Stomach smooth muscle (tissue), 2 donors: ENCODE measurements at regions not wholly inside any gene's neighbourhood (a gene's known extent, or its start where the extent isn't known, plus 50 kb on each side); places are given as distances from the start of the nearest gene placed in this dataset.

ENCODE experiments used
- H3K27ac ChIP-seq: one replicate; pipeline ENCODE4 v1.7.0; 2013; ENCODE audit warnings: mild to moderate bottlenecking, low read length, inconsistent platforms
- H3K27me3 ChIP-seq, 2 donors: one replicate each; pipeline ENCODE4 v1.7.0; 2013; ENCODE audit warnings: low read length in 2 of 2; ENCODE audit not compliant: insufficient read depth in 2 of 2, control insufficient read depth in 1 of 2
- H3K36me3 ChIP-seq, 2 donors: one replicate each; pipeline ENCODE4 v1.7.0; 2013; ENCODE audit warnings: low read length in 2 of 2; ENCODE audit not compliant: control insufficient read depth in 2 of 2, insufficient read depth in 2 of 2
- H3K4me1 ChIP-seq: one replicate; pipeline ENCODE4 v1.7.0; 2013; ENCODE audit warnings: low read length; ENCODE audit not compliant: control insufficient read depth, insufficient read depth
- H3K4me3 ChIP-seq, 2 donors: one replicate each; pipeline ENCODE4 v1.7.0; 2013; ENCODE audit warnings: low read length in 2 of 2
- H3K9ac ChIP-seq, 2 donors: one replicate each; pipeline ENCODE4 v1.7.0; 2013; ENCODE audit warnings: low read length in 2 of 2, mild to moderate bottlenecking in 1 of 2
- H3K9me3 ChIP-seq, 2 donors: one replicate each; pipeline ENCODE4 v1.7.0; 2013; ENCODE audit warnings: low read length in 2 of 2; ENCODE audit not compliant: control insufficient read depth in 2 of 2
- donor health status: healthy.
- donor health status: Pancreatic carcinoma.

GRCh38 chr1:221025956-221026355, 146.7 kb downstream of the HLX start:
- Histone ChIP-seq H3K9ac (no peak overlapping the region), H3K4me3 (no peak overlapping the region), H3K27me3 (no peaks in the 10 kb centered on the region), H3K9me3 (peaks cover 0 to 3% of the 10 kb centered on the region in 2 donors), H3K36me3 (no peaks in the 10 kb centered on the region), H3K4me1 (peaks cover 5% of the 10 kb centered on the region), H3K27ac (no peak overlapping the region)

DNA sequence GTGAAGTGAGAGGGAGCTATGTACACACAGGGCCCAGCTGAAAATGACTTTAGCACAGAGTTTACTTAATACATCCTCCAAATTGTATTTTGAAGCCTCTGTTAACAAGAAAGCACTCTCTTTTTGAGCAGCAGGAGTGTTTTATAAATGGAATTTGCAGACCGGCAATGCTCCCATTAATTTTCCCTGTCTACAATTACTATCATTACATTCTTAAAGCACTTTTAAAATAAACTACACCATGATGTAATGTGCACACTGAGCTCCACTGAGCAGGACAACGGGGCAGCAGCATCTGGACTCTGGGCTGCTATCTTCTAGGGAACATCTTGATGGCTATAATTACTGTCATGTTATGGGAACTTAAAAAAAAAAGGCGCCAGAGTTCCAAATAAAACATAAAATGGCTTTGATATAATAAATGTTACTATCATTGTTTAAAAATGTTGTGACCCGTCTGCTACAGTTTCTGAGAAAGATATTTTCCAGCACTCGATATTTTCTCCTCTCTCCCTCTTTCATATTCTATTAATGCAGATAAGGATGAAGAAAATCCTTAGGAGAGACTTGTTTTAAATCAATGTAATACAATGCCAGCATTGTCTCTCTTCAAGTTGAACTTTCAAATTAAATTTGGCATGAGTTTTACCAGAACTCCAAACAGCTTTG, 150.9 kb downstream of the HLX start:
- Histone ChIP-seq H3K9me3 (no peaks in the 10 kb centered on the region), H3K4me3 (no peak overlapping the region), H3K27ac (no peak overlapping the region), H3K9ac (no peak overlapping the region), H3K4me1 (peaks cover 5% of the 10 kb centered on the region), H3K36me3 (no peaks in the 10 kb centered on the region), H3K27me3 (no peaks in the 10 kb centered on the region)

- H3K9me3 ChIP-seq, result no peaks in the 10 kb centered on the region
- H3K4me1 ChIP-seq, result peaks cover 5% of the 10 kb centered on the region
- no peaks in the 10 kb centered on the region for H3K27me3 ChIP-seq
- no peaks in the 10 kb centered on the region for H3K36me3 ChIP-seq
- H3K4me3 ChIP-seq, result no peak overlapping the region
- no peak overlapping the region for H3K27ac ChIP-seq
- H3K9ac ChIP-seq, result no peak overlapping the region
Observed at GRCh38 chr1:221030990-221031389, 151.7 kb downstream of the HLX start.

DNA sequence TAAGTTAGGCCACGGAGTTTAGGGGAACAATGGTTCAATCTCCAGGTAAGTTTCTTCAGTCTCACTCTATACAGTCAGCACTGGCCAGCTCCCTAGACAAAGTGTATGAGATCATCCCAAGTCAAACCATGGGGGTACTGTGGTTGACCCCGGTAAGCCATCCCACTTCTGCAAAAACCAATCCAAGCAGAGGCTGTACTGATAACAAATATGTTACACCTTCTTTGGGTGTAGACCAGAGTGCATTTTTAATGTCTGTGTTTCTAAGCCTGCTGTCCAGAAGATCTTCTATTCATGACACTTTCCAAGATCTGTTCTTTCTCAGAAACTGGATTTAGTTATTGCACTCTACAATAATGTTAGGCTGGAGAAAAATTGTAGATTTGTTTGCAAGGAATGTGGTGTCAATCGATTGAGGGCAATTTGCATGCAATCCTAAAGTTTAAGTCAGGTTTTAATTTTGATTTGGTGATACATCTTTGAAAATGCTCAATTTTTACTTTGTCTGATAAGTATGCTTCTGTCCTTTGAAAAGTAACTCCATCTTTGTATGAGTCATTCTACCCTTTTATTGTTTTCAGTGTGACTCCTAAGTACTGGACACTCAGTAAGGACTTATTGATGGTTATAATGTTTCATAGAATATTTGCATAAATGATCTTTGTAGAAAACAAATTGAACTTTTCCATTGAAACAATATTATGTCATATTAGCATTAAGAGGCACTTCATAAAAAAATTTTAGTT, 152.4 kb downstream of the HLX start:
- Histone ChIP-seq H3K27me3 (no peaks in the 10 kb centered on the region), H3K9ac (no peak overlapping the region)

GRCh38 chr1:221032204-221032585, 153.0 kb downstream of the HLX start:
- Histone ChIP-seq H3K27me3 (no peaks in the 10 kb centered on the region), H3K27ac (no peak overlapping the region), H3K36me3 (no peaks in the 10 kb centered on the region), H3K9me3 (no peaks in the 10 kb centered on the region), H3K4me1 (peaks cover 5% of the 10 kb centered on the region), H3K4me3 (no peak overlapping the region), H3K9ac (no peak overlapping the region)

More for the DNA sequence above, 152.4 kb downstream of the HLX start:
- H3K9me3 ChIP-seq, result no peaks in the 10 kb centered on the region
- peaks cover 5% of the 10 kb centered on the region for H3K4me1 ChIP-seq
- H3K27ac ChIP-seq, result no peak overlapping the region
- no peaks in the 10 kb centered on the region for H3K36me3 ChIP-seq
- no peak overlapping the region for H3K4me3 ChIP-seq

DNA sequence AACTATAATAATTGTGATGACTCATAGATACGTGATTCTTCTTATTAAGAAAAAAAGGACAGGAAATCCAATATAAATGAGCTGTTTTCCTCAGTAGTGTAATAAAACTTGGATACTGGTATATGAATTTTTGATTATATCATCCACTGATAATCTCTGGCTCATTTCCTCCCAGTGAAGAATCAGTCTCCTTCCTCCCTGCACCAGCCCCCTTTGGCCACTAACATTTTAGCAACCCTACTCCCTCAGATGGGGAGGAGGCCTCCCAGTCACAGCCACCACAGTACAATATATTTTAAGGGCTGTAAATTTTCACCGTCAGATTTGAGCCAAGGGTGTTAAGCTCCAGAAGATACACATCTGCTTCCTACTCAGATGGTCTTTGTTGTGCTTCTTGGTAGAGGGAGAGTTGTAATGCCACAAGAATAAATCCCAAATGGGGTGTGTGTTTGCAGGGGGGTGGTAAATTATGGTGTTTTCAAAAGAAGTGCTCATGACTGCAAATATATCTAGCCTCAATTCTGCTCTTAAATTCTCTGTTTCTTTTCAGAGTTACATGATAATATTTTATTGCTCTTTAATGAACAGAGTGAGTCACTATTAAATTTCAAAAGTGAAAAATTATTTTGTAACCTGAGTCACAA, 153.5 kb downstream of the HLX start:
- no peaks in the 10 kb centered on the region for H3K27me3 ChIP-seq

DNA sequence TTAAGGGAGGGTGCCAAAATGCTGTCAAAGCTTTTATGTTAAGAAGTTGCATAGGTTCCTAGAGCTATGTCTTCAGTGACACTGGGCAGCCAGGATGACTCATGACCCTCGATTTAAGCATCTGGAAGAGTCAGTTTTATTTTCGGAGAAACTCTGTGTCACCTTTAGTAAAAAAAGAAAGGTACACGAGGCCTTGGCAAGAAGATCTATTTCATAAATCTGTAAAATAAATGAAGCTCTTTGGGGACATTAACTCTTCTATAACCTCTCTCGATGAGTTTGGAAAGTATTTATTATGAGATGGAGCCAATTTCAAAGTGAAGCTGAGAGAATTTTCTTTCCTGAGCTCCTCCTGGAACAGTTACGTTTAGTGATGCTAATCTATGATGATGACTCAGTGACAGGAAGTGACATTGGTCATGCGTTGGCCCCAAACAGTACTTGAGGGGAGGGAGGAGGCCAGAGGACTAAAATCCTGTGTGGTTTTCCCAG, 156.5 kb downstream of the HLX start:
- no peaks in the 10 kb centered on the region for H3K4me1 ChIP-seq
- no peak overlapping the region for H3K4me3 ChIP-seq
- H3K9me3 ChIP-seq, result no peaks in the 10 kb centered on the region
- H3K27ac ChIP-seq, result no peak overlapping the region
- no peaks in the 10 kb centered on the region for H3K36me3 ChIP-seq
- H3K27me3 ChIP-seq, result no peaks in the 10 kb centered on the region
- H3K9ac ChIP-seq, result no peak overlapping the region

More for the DNA sequence above, 153.5 kb downstream of the HLX start:
- H3K4me1 ChIP-seq, result peaks cover 5% of the 10 kb centered on the region
- no peak overlapping the region for H3K27ac ChIP-seq
- H3K4me3 ChIP-seq, result no peak overlapping the region
- H3K9me3 ChIP-seq, result no peaks in the 10 kb centered on the region
- H3K36me3 ChIP-seq, result no peaks in the 10 kb centered on the region
- H3K9ac ChIP-seq, result no peak overlapping the region

GRCh38 chr1:221039616-221040015, 160.4 kb downstream of the HLX start:
- no peak overlapping the region for H3K27ac ChIP-seq
- H3K4me1 ChIP-seq, result no peaks in the 10 kb centered on the region
- no peaks in the 10 kb centered on the region for H3K36me3 ChIP-seq
- no peak overlapping the region for H3K4me3 ChIP-seq
- no peak overlapping the region for H3K9ac ChIP-seq
- no peaks in the 10 kb centered on the region for H3K9me3 ChIP-seq
- H3K27me3 ChIP-seq, result no peaks in the 10 kb centered on the region

- H3K4me1 ChIP-seq, result no peaks in the 10 kb centered on the region
- H3K9me3 ChIP-seq, result no peaks in the 10 kb centered on the region
- no peak overlapping the region for H3K27ac ChIP-seq
- no peak overlapping the region for H3K9ac ChIP-seq
- no peak overlapping the region for H3K4me3 ChIP-seq
- H3K27me3 ChIP-seq, result no peaks in the 10 kb centered on the region
- H3K36me3 ChIP-seq, result no peaks in the 10 kb centered on the region
Observed at GRCh38 chr1:221040101-221040500, 160.9 kb downstream of the HLX start.

GRCh38 chr1:221040691-221041285, 161.5 kb downstream of the HLX start:
- Histone ChIP-seq H3K27ac (no peak overlapping the region), H3K4me1 (no peaks in the 10 kb centered on the region), H3K27me3 (no peaks in the 10 kb centered on the region), H3K4me3 (no peak overlapping the region), H3K36me3 (no peaks in the 10 kb centered on the region), H3K9me3 (no peaks in the 10 kb centered on the region), H3K9ac (no peak overlapping the region)
